Activated naive CD8-positive, alpha-beta T cell (primary cell): ENCODE measurements at regions not wholly inside any gene's neighbourhood (a gene's known extent, or its start where the extent isn't known, plus 50 kb on each side); places are given as distances from the start of the nearest gene placed in this dataset.

Experiments used
- H3K27ac Mint-ChIP-seq: one replicate; pipeline ENCODE4 v1.8.0; 2021; ENCODE audit warnings: mixed read lengths
- H3K27me3 Mint-ChIP-seq: one replicate; pipeline ENCODE4 v1.8.0; 2021; ENCODE audit warnings: mixed read lengths
- H3K36me3 Mint-ChIP-seq: one replicate; pipeline ENCODE4 v1.8.0; 2021; ENCODE audit warnings: mixed read lengths
- H3K4me1 Mint-ChIP-seq: one replicate; pipeline ENCODE4 v1.8.0; 2021; ENCODE audit warnings: low read depth, mixed read lengths
- H3K4me3 Mint-ChIP-seq: one replicate; pipeline ENCODE4 v1.8.0; 2021; ENCODE audit warnings: mild to moderate bottlenecking, mixed read lengths
- H3K9me3 Mint-ChIP-seq: one replicate; pipeline ENCODE4 v1.8.0; 2021; ENCODE audit warnings: low read depth, mixed read lengths

DNA sequence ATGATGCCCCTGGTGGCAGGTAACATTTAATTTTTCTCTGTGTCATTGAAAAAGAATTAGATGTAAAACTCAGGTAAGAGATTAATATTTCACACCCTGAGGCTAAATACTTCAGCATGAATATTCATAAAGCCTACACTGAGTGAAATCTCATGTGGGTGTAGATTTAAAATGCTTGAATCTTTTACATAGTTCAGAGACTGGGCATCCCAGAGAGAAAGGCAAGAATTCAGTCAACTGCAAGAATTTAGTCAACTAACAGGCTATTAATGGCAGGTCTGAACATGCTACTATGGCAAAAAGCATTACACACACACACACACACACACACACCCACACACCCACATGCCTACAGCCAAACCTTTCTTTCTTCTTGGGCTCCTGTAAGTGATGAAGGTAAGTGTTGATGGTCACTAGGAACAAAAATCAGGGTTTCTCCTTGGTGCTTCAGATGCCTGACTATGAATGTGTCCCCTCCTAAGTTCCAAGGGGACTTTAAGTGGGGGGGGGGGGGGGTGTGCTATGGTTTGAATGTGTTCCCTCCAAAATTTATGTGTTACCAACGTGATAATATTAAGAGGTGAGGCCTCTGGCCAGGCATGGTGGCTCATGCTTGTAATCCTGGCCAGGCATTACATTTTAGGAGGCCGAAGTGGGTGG is 63.7 kb upstream of the PSMD7 start:
- Mint-ChIP-seq H3K4me3 (no peak overlapping the region), H3K4me1 (no peaks in the 10 kb centered on the region), H3K9me3 (no peaks in the 10 kb centered on the region), H3K36me3 (no peaks in the 10 kb centered on the region), H3K27me3 (no peaks in the 10 kb centered on the region), H3K27ac (no peak overlapping the region)

DNA sequence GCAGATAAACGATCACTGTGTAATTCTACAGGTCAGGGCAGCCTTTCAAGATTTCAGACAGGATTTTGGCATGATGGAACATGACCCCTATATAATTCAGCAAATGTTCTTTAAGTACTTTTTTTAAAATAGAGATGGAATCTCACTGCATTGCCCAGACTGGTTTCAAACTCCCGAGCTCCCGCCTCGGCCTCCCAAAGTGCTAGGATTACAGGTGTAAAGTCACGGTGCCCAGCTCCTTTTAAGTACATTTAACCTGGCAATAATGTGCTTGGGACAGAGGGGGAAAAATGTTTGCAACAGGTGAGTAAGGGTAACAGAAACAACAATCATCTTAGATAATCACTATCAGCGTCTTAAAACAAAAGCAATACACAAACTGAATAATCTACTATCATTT is 66.5 kb upstream of the PSMD7 start:
- H3K27ac Mint-ChIP-seq, result no peak overlapping the region
- H3K4me3 Mint-ChIP-seq, result no peak overlapping the region
- H3K36me3 Mint-ChIP-seq, result no peaks in the 10 kb centered on the region
- H3K9me3 Mint-ChIP-seq, result no peaks in the 10 kb centered on the region
- no peaks in the 10 kb centered on the region for H3K4me1 Mint-ChIP-seq
- peaks cover 5% of the 10 kb centered on the region for H3K27me3 Mint-ChIP-seq

DNA sequence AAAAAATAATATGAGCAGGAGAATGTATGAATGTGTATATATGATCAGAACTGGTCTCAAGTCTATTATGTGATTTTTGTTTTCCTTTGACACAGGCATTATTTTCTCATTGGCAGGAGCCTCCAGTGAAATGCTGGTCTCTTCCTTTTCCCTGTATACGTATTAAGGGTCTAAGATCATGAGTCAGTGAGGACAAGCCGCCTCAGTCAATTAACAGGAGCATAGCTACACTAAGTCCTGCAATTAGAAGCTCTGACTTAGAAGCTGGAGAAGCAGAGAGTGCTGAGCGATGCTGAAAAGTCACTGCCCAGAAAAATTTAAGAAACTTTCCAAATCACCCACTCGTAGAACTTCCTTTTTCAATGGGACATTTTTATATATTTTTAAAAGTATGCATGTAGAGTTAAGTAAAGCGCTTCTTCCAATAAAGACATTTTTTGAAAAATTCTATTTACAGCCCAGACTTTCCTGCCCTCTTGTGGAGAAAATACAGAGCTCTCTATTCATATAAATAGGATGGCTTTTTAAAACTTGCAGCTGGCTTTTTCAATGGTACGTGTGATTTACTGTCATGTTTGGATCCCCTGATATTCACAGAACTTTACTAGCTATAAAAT is 70.2 kb upstream of the PSMD7 start:
- Mint-ChIP-seq H3K27me3 (peaks cover 5% of the 10 kb centered on the region), H3K27ac (no peak overlapping the region), H3K9me3 (no peaks in the 10 kb centered on the region), H3K4me3 (no peak overlapping the region), H3K4me1 (no peaks in the 10 kb centered on the region), H3K36me3 (no peaks in the 10 kb centered on the region)

DNA sequence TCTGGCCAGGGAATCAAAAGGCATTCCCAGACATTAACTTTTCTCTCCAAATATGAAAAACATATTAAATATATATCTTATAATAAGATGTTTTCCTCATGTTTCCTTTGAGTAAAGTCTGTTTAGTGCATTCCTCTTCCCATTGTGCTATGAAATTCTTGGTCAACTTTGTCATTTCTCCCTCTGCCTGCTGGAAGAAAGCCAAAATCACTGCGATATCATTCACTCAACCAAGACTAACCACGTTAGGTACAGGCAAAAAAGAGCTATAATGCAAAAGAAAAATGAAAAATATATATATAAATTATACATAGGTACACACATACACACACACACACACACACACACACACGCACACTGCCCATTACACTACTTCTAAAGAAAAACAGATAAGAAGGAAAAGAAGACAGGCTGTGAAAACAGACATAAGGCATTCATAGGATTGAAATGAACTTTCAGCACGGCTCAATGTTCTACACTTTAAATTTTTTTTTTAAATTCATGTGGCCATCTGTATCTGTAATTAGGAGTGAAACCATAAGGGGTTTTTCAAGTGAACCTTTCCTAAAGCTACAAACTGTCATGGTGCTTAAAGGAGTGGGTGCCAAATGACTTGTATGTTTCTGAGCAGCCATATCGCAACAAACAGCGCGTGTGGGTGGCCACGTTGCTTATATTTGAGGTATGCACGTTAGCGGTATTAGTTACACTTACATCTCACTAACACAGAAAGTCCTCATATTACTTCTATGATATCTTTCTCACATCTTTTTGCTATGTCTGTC is 71.6 kb upstream of the PSMD7 start:
- no peaks in the 10 kb centered on the region for H3K36me3 Mint-ChIP-seq

DNA sequence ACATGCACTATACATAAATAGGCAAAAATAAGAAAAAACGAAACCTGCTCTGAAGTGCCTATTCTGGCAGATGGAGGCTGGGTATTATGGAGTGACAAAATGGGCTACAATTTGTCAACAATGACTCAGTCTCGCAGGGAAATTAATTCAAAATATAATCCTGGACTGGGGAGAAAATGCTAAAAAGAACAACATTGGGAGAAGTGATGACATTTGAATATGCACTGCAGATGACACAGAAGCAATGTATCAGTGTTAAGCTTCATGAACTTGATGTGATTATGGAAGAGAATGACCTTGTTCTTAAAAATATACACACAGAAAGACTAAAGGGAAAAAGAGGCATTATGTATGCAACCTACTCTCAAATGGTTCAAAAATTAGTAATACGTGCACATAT is 74.8 kb upstream of the PSMD7 start:
- no peak overlapping the region for H3K4me3 Mint-ChIP-seq
- H3K4me1 Mint-ChIP-seq, result no peaks in the 10 kb centered on the region
- no peaks in the 10 kb centered on the region for H3K9me3 Mint-ChIP-seq
- peaks cover 5% of the 10 kb centered on the region for H3K27me3 Mint-ChIP-seq
- H3K36me3 Mint-ChIP-seq, result no peaks in the 10 kb centered on the region
- no peak overlapping the region for H3K27ac Mint-ChIP-seq

More for the DNA sequence above, 71.6 kb upstream of the PSMD7 start:
- H3K4me1 Mint-ChIP-seq, result no peaks in the 10 kb centered on the region
- no peak overlapping the region for H3K27ac Mint-ChIP-seq
- H3K4me3 Mint-ChIP-seq, result no peak overlapping the region
- H3K9me3 Mint-ChIP-seq, result no peaks in the 10 kb centered on the region
- H3K27me3 Mint-ChIP-seq, result peaks cover 5% of the 10 kb centered on the region

DNA sequence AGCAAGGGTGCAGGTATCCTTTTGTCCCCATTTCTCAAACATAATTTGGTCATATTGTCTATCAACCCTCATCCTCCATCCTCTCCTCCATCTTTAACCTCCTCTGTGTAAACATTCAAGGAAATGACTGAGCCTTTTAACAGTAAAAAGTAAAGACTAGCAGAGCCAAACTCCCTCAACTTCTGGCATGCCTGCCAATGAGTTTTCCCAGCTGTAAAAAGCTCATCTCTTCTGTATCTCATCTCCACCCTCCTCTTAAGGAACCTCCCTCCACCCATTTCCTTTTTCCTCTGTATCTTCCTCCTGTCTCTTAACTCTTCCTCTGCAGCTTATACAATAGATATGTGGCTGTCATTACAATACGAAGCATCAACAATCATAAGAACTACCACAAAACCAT is 76.9 kb upstream of the PSMD7 start:
- Mint-ChIP-seq H3K36me3 (no peaks in the 10 kb centered on the region), H3K9me3 (no peaks in the 10 kb centered on the region), H3K4me1 (no peaks in the 10 kb centered on the region), H3K27me3 (peaks cover 1% of the 10 kb centered on the region), H3K27ac (no peak overlapping the region), H3K4me3 (no peak overlapping the region)

DNA sequence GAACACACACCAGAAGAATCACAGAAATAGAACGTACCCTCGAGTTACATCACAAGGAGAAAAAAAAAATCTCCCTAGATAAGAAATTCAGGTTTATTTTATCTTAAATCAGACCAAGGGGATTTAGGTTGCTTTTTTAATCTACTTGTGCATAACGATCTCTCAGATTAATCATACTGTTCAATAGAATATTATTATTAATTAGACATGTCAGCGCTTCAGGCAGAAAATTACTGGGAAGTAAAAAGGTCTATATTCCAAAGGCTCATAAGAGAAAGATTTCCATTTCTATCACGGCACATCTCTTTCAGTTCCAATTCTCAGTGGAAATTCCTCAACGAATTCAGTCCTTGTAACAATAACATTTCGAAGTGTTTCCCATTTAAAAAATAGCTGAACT is 77.7 kb upstream of the PSMD7 start:
- no peaks in the 10 kb centered on the region for H3K4me1 Mint-ChIP-seq
- H3K9me3 Mint-ChIP-seq, result no peaks in the 10 kb centered on the region
- H3K36me3 Mint-ChIP-seq, result no peaks in the 10 kb centered on the region
- peaks cover 1% of the 10 kb centered on the region for H3K27me3 Mint-ChIP-seq
- no peak overlapping the region for H3K4me3 Mint-ChIP-seq
- no peak overlapping the region for H3K27ac Mint-ChIP-seq

DNA sequence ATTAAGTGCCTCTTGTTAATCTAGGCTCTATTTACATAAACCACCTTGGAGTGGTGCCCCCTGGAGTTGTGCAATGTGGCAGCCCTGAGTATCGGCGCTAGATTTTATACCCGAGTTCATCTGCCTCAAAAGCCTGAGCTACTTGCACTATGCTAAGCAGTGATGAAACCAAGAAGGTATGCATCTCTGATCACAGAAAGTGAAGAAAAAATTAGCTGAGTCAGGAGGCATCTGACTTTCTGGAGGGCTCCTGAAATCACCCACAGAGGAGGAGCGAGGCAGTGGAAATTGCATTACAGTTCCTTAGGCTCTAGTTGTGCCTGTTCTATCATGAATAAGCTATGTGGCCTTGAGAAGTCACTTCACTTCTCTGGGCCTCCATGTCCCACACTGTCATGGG is 80.3 kb upstream of the PSMD7 start:
- H3K27me3 Mint-ChIP-seq, result peaks cover 6% of the 10 kb centered on the region
- H3K9me3 Mint-ChIP-seq, result no peaks in the 10 kb centered on the region
- no peak overlapping the region for H3K27ac Mint-ChIP-seq
- no peaks in the 10 kb centered on the region for H3K36me3 Mint-ChIP-seq
- H3K4me1 Mint-ChIP-seq, result no peaks in the 10 kb centered on the region
- no peak overlapping the region for H3K4me3 Mint-ChIP-seq

DNA sequence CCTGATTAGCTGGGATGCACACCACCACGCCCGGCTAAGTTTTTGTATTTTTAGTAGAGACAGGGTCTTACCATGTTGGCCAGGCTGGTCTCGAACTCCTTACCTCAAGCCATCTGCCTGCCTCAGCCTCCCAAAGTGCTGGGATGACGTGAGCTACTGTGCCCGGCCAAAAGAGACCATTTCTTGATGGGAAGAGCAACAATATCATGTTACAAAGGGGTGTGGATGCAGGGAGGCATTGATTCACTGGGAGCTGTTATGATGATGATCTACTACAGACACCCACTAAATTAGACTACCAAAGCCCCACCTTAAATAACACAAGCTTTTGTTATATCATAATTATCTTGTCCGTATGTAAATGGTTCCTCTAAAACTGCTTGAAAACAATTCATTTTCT is 81.4 kb upstream of the PSMD7 start:
- no peak overlapping the region for H3K4me3 Mint-ChIP-seq
- H3K9me3 Mint-ChIP-seq, result no peaks in the 10 kb centered on the region
- H3K4me1 Mint-ChIP-seq, result no peaks in the 10 kb centered on the region
- no peaks in the 10 kb centered on the region for H3K36me3 Mint-ChIP-seq
- no peak overlapping the region for H3K27ac Mint-ChIP-seq
- H3K27me3 Mint-ChIP-seq, result peaks cover 6% of the 10 kb centered on the region

DNA sequence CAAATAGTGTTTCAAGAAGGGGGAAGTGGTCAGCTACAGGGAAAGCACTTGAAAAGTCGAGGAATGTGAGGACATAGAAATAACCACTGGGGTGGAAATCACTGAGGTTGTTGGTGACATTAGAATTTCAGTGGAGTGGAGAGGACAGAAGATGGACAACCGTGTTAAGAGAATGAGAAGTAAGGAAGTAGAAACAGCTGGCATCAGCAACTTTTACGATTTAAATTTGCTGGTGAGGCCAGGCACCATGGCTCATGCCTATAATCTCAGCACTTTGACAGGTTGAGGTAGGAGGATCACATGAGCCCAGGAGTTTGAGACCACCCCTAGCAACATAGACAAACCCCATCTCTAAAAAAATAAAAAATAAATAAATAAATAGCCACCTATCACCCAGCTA is 83.2 kb upstream of the PSMD7 start:
- Mint-ChIP-seq H3K4me1 (no peaks in the 10 kb centered on the region), H3K9me3 (no peaks in the 10 kb centered on the region), H3K4me3 (no peak overlapping the region), H3K36me3 (no peaks in the 10 kb centered on the region), H3K27ac (no peak overlapping the region), H3K27me3 (peaks cover 6% of the 10 kb centered on the region)

DNA sequence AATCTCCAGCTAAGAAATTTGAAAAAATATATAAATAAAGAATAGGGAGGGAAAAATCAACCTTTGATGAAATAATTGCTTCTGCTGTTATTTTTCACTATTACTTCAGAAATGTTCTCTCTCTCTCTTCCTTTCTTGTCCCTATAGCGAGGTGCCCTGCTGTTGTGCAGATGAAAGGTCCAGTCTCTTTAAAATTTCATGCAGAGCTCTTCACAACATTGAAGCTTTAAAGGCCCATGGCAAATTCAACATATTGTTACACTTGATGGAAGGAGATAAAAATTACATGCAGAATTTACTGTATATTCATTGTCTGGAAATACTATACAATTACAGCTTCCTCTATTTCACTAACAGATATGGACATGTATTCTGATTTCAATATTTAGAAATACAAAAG is 86.4 kb upstream of the PSMD7 start:
- peaks cover 6% of the 10 kb centered on the region for H3K27me3 Mint-ChIP-seq
- H3K36me3 Mint-ChIP-seq, result no peaks in the 10 kb centered on the region
- H3K27ac Mint-ChIP-seq, result no peak overlapping the region
- H3K9me3 Mint-ChIP-seq, result no peaks in the 10 kb centered on the region
- H3K4me3 Mint-ChIP-seq, result no peak overlapping the region
- H3K4me1 Mint-ChIP-seq, result no peaks in the 10 kb centered on the region

DNA sequence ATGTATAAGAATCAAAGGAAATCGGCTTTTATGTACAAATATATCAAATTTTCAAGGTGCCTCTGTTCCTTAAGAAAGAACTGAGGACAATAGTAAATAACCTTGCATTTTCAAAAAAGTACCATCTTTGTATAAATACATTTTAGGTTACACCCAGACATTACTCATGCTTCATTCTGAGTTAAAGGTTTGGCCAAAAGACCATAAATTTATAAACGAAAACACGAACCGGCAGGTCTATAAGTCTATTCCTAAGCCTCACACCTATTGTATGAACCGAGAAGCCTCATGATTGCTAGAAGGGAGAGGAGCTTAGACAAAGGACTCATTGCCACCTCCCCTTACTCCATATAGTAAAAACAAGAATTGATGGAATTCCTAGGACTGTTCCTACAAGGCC is 94.6 kb upstream of the PSMD7 start:
- Mint-ChIP-seq H3K4me1 (no peaks in the 10 kb centered on the region), H3K27ac (no peak overlapping the region), H3K4me3 (no peak overlapping the region), H3K9me3 (no peaks in the 10 kb centered on the region), H3K27me3 (peaks cover 1% of the 10 kb centered on the region), H3K36me3 (no peaks in the 10 kb centered on the region)

DNA sequence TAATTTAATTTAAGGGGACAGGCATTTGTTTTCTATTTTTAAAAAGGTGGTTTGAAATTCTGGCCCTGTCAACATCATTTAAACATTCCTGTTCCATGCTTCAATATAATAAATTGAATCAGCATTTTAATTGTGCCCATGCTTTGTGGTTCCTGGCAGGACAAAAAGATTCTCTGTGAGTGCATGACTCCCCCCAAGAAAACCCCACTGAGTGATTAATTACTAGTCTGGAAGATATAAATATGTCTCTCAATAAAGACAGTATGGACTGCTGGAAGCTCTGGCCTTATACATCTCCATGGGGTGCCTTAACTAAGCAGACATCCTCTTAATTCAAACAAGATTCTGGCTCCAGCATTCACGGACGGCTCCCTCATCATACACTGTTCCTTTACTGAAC is 95.0 kb upstream of the PSMD7 start:
- Mint-ChIP-seq H3K9me3 (no peaks in the 10 kb centered on the region), H3K4me3 (no peak overlapping the region), H3K27ac (no peak overlapping the region), H3K36me3 (no peaks in the 10 kb centered on the region), H3K4me1 (no peaks in the 10 kb centered on the region), H3K27me3 (peaks cover 1% of the 10 kb centered on the region)

DNA sequence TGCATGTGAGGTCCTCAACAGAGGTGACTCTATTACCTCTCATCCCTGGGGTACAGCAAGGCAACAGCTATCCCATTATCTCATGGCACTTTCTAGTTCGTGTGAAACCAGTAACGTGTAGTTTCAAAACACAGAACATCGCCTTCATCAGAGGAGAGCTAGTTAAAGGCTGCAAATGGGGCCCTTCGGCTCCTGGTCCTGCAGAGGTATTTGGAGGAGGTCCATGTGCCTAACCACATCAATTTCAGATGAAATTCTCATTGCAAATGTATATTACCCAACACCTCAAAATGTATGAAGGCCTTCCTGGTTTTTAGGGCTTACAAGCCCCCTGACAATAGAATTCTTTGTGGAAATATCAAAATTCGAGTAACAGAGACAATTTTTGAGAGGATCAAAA is 95.7 kb upstream of the PSMD7 start:
- Mint-ChIP-seq H3K27me3 (peaks cover 3% of the 10 kb centered on the region), H3K27ac (no peak overlapping the region), H3K9me3 (no peaks in the 10 kb centered on the region), H3K4me1 (no peaks in the 10 kb centered on the region), H3K4me3 (no peak overlapping the region), H3K36me3 (no peaks in the 10 kb centered on the region)

DNA sequence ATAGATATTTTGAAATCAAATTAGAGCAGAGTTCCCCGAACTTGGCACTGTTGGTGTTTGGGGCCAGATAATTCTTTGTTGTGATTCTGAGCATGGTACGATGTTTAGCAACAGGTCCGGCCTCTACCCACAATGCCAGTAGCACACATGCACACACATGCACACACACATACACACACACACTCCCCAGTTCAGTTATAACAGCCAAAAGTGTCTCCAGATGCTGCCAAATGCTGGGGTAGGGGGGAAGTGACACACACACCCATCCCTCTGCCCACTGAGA is 96.8 kb upstream of the PSMD7 start:
- no peak overlapping the region for H3K4me3 Mint-ChIP-seq
- H3K36me3 Mint-ChIP-seq, result no peaks in the 10 kb centered on the region
- no peak overlapping the region for H3K27ac Mint-ChIP-seq
- H3K9me3 Mint-ChIP-seq, result no peaks in the 10 kb centered on the region
- peaks cover 5% of the 10 kb centered on the region for H3K27me3 Mint-ChIP-seq
- no peaks in the 10 kb centered on the region for H3K4me1 Mint-ChIP-seq
